GM21447 (cell line): ENCODE measurements at regions not wholly inside any gene's neighbourhood (a gene's known extent, or its start where the extent isn't known, plus 50 kb on each side); places are given as distances from the start of the nearest gene placed in this dataset.

Experiments
- ATAC-seq: cut with Tn5 transposase; IDR thresholded peaks from one replicate; pipeline ENCODE4 v1.9.1; 2021; ENCODE audit not compliant: unreplicated experiment

GRCh38 chr3:187926620-187927019, 181.4 kb upstream of the BCL6 start:
- no peak for ATAC-seq

DNA sequence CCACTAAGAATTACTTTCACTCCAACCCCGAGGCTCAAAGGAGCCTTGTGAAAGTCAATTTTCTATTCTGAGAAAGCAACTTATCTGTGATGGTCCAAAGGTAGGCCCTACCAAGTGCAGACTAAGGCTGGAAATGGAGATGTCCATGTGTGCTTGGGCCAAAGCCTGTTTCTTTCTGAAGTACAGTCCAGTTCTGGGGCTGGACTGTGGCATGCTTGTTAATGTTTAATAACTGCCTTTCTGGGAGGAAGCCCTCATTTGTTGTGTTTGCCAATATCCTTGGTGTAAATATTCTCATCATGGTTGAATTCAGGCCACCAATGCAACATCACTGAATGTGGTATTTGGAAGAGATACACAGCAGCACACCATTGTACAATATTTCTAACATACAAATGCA, 182.3 kb upstream of the BCL6 start:
- ATAC-seq, result no peak

DNA sequence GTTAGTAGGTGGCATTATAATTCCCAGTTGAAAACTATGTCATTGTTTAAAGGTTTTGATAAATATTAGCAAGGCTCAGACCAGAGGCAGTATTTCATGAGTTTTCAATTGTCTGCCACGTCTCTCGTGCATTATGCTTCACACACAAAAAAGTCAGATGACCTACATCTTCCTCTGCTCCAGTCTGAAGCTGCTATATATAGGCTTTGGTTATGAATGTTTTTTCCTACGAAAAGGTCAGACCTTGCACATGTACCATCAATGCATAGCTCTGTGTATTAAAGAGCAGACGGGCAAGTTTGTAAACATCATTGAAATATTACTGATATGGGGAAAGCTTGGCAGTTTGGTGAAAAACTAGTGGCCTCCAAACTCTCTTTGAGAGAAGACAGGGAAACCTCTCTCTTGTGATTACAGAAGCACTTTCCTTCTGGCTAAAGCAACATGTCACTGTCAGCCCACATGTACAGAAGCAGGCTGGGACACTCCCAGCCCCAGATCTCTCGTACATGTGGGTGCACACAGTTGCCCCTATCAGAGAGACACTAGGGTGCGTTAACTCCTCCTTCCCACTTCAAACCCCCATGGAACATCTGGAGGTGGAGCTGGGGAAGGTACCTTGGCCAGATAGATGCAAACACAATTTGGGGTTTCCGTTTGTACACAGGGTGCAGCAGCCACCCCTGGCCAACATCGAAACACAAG, 184.0 kb upstream of the BCL6 start:
- ATAC-seq, result no peak

- no peak for ATAC-seq
Measured at GRCh38 chr3:187930021-187930420, 184.8 kb upstream of the BCL6 start.

- no peak for ATAC-seq
Measured at GRCh38 chr3:187931101-187931500, 185.8 kb upstream of the BCL6 start.

DNA sequence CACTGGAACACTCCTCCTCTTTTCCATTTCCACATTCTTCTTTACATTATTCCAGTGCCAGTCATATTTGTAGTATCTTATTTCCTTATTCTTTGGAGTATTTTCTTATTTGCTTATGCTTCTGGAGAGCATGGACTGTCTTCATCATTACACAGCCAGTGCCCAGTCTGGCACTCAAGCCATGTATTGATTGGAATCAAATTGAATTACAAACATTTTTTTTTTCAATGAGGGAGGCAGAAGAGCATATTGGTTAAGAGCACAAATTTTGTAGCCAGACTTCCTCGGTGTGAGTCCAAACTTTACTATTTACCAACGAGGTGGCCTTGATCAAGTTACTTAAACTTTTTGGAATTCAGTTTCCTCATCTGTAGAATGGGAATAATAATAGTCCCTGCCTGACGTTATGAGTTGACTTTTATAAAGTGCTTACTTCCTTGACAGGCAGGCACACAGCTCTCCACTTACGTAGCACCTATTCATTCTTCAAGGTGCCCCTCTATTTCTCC, 186.6 kb upstream of the BCL6 start:
- ATAC-seq, result no peak

DNA sequence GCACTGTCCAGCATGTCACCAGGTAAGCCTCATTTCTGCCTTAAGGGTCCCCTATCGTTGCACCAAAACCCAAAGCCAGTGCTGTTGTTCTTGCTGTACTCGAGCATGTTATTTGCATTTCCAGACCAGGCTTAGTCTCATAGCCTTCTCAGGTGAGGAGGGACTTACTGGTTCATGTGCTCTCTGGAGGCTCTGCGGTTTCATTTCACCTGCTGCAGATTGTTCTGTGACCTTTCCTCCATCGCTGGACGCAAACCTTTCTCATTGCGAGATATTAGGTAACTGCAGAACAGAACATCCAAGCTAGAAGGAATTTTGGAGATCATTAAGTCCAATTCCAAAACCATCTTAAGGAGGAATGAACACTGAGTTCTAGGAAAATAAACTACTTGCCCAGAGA, 187.3 kb upstream of the BCL6 start:
- no peak for ATAC-seq

- peak; percentile 99 for ATAC-seq
Measured at GRCh38 chr3:187935623-187936156, 190.4 kb upstream of the BCL6 start.

GRCh38 chr3:187936676-187937075, 191.4 kb upstream of the BCL6 start:
- ATAC-seq, result no peak

- no peak for ATAC-seq
Measured at GRCh38 chr3:187939891-187940290, 194.6 kb upstream of the BCL6 start.

GRCh38 chr3:187941135-187941847, 196.0 kb upstream of the BCL6 start:
- ATAC-seq, result no peak

- no peak for ATAC-seq
Measured at GRCh38 chr3:187941848-187942194, 196.6 kb upstream of the BCL6 start.

DNA sequence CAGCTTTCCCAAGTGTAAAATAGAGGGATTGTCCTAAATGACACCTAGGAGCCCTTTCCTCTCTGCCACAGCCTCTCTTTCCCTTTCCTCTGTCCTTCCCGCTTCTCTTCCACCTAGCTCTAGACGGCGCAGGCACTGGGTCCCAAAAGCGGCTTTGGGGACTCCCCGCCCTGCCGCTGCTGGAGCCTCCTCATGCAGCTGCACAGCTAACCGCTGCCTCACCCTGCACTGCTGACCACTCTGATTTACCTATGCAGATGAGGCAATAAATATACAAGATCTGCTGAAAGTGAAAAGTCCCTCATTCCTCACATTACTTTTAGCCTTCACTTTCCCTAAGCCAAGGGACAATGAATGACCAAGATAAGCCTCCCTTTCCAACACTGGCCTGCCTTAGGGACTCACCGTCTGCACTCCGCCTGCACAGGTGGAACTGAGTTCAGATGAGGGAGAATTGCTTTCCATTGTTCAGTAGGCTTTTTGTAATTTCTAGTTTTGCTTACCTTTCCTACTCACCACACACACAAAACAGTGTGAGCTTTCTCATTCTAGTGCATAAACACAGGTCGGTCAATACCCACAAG, 197.5 kb upstream of the BCL6 start:
- ATAC-seq, result no peak

DNA sequence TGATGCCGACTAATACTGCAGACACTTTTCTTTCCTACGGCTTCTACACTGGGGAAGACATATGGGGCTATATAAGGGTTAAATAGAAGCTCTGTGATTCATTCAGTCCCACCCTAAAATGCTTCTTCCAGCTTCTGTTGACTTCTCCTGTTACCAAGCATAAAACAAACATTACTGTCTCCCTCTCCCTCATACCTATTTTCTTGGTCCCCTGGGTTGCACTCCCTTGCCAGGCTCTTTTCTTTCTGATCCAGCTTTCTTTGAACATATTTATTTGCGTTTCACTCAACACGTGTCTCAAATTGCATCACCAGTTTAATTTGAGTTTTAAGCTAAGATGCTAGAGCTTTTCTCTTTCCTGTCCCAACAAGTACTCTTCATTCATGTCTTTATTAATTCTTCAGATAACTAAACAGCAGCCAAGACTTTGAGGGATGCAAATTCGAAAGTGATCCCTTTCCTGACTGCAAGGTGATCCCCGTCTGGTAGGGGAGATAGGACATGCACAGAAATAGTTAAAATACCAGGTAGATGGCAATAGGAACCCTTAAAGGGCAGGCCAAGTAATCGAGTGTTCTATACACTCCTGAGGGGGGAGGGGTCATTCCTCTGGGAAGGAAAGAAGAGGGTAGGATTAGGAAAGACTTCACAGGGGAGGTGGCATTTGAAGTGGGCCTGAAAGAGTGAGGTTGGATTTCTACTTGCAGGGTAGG, 198.6 kb upstream of the BCL6 start:
- ATAC-seq, result no peak

GRCh38 chr3:187944390-187945179, 199.3 kb upstream of the BCL6 start:
- no peak for ATAC-seq

GRCh38 chr3:187945374-187945773, 200.1 kb upstream of the BCL6 start:
- no peak for ATAC-seq

DNA sequence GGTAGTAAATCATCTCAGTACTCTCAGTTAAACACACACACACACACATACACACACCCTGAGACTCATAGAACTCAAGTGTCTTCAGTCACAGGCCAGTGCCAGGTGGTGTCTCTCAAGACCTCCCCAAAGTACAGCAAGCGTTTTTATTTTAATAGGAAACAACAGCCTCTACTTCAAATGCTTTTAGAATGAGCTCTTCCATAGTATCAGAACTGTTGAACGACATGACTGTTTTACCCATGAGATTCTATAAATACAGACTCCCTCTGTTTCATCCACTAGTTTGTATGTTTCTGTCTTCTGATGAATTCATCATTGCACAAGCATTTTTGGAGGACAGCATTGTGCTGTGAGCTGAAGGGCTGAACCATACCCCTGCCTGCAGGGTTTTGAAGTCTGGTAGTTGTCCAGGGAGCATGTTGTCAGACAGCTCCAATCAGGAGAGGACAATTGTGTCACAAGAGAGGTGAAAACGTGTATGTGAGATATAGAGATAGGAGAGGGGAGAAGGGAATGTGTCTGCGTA, 201.0 kb upstream of the BCL6 start:
- no peak for ATAC-seq

GRCh38 chr3:187946981-187947380, 201.7 kb upstream of the BCL6 start:
- no peak for ATAC-seq

DNA sequence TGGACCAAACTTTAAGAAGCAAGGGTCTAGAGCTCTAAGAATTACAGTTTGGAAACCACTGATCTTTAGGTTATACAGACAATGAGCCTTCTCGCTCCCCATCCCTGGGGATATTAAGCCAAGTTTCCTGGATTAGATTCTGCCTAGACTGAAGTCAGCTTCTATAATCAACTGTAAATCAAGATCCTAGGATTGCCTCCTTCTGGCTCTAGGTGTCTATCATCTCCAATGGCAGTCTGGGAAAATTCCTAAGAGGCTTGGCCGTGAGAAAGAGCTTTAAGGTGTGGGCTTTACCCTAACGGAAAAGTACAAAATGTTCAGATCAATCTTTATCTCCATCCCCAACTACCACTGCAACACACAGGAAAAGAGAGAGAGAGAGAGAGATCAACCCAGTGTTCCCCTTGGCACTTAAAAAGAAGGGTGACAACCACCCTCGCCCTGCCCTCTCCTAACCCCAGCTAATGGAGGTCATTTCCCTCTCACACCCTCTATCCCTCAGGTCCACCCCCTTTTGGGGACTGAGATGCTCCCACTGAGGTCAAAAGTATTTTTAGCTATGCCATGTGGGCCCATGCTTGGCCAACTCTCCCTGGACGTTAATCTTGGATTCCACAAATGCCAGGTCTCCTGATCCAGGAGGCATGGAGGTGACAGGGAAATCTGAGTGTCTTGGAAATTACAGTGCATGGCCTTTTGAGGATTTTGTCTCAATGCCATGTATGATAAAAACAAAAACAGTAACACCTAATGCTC, 202.8 kb upstream of the BCL6 start:
- ATAC-seq, result no peak
